ENCODE measurements at regions not wholly inside any gene's neighbourhood (a gene's known extent, or its start where the extent isn't known, plus 50 kb on each side); places are given as distances from the start of the nearest gene placed in this dataset.

- H3K79me2 ChIP-seq (ENCODE audit: insufficient read depth, low read length), result no peaks in the 10 kb centered on the region
Measured at GRCh38 chr13:38173403-38173802, 176.2 kb upstream of the UFM1 start.

DNA sequence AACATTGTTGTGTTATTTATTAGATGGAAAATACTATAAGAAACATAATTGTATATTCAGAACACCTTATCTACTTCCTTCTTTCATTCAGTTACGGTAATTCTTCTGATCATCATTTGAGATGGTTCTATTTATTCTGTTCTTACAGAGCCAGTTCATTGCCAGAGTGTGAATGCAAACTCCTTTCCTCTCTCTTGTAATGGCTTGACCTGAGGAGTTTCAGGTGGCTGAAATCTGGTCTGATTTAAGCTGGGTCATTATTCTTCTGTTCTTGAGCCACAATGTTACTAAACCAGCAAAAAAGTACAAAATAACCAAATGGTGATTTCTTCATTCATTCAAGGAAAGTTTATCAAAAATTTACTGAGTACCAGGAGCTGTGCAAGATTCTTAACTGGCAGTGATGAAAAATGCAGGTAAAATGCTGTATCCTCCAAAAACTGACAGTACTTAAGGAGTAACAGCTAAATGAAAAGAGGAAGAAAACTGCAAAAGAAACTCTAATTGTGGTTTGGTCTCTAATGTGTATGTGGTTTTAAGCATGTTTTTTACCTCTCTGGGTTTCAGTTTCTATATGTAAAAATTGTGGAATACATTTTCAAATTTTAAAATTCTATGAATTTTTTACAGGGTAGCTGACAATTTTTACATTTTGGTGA, 182.4 kb upstream of the UFM1 start:
- no peaks in the 10 kb centered on the region for H3K9me2 ChIP-seq (replicated peaks; ENCODE audit: low read depth, low read length)
- no peaks in the 10 kb centered on the region for H3K36me3 ChIP-seq (ENCODE audit: insufficient read depth, low read length)
- no peak overlapping the region for H3K4me3 ChIP-seq (ENCODE audit: low read length, poor library complexity, severe bottlenecking)
- H3K79me2 ChIP-seq (ENCODE audit: insufficient read depth, low read length), result no peaks in the 10 kb centered on the region
- no peaks in the 10 kb centered on the region for H3K4me1 ChIP-seq (ENCODE audit: insufficient read depth, low read length, poor library complexity, severe bottlenecking)
- no peaks in the 10 kb centered on the region for H4K20me1 ChIP-seq (ENCODE audit: insufficient read depth, low read length, poor library complexity, severe bottlenecking)
- TF ChIP-seq EZH2phosphoT487 (IDR thresholded peaks at IDR 0.05; ENCODE audit: borderline replicate concordance) (no peak), CTCF (conservative IDR thresholded peaks at IDR 0.05; ENCODE audit: low read length) (no peak)
- H3K9me3 ChIP-seq (ENCODE audit: insufficient read depth, low read depth, low read length), result no peaks in the 10 kb centered on the region
- no peaks in the 10 kb centered on the region for H3K27me3 ChIP-seq (ENCODE audit: insufficient read depth, low read length, poor library complexity, severe bottlenecking)
- no peak overlapping the region for H3K4me2 ChIP-seq (ENCODE audit: low read depth, low read length, poor library complexity, severe bottlenecking)
- no peaks in the 10 kb centered on the region for H3F3A ChIP-seq (ENCODE audit: low read depth)
- no peak overlapping the region for H2AFZ ChIP-seq (ENCODE audit: low read length)
- no peak overlapping the region for H3K9ac ChIP-seq (ENCODE audit: low read depth, low read length, poor library complexity, severe bottlenecking)

More at GRCh38 chr13:38173403-38173802, 176.2 kb upstream of the UFM1 start:
- no peaks in the 10 kb centered on the region for H4K20me1 ChIP-seq (ENCODE audit: insufficient read depth, low read length, poor library complexity, severe bottlenecking)
- H3K9ac ChIP-seq (ENCODE audit: low read depth, low read length, poor library complexity, severe bottlenecking), result no peak overlapping the region
- no peaks in the 10 kb centered on the region for H3K9me2 ChIP-seq (replicated peaks; ENCODE audit: low read depth, low read length)
- H3K9me3 ChIP-seq (ENCODE audit: insufficient read depth, low read depth, low read length), result no peaks in the 10 kb centered on the region
- no peak overlapping the region for H2AFZ ChIP-seq (ENCODE audit: low read length)
- TF ChIP-seq CTCF (conservative IDR thresholded peaks at IDR 0.05; ENCODE audit: low read length), result no peak
- TF ChIP-seq EZH2phosphoT487 (IDR thresholded peaks at IDR 0.05; ENCODE audit: borderline replicate concordance), result no peak
- H3F3A ChIP-seq (ENCODE audit: low read depth), result no peaks in the 10 kb centered on the region
- no peak overlapping the region for H3K4me2 ChIP-seq (ENCODE audit: low read depth, low read length, poor library complexity, severe bottlenecking)
- no peaks in the 10 kb centered on the region for H3K36me3 ChIP-seq (ENCODE audit: insufficient read depth, low read length)
- H3K4me3 ChIP-seq (ENCODE audit: low read length, poor library complexity, severe bottlenecking), result no peak overlapping the region
- no peaks in the 10 kb centered on the region for H3K4me1 ChIP-seq (ENCODE audit: insufficient read depth, low read length, poor library complexity, severe bottlenecking)
- no peaks in the 10 kb centered on the region for H3K27me3 ChIP-seq (ENCODE audit: insufficient read depth, low read length, poor library complexity, severe bottlenecking)

DNA sequence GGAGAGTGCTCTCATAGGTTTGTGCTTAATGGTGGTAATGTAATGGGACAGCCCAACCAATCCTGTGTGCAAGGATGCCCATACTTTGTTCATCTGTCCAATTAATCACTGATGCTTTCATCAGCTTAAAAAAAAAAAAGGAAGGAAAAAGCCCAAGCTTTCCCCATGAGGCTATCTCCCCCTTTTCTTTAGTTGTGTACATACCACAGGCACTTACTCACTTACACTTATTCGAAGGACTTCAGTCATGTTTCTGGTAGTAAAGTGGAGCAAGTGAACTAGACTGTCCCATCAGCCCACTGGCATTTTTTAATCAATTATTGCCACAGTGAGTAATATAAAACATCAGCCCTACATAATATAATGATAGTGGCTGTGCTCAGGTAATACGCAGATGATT, 183.5 kb upstream of the UFM1 start:
- Histone ChIP-seq H3K9me2 (replicated peaks; ENCODE audit: low read depth, low read length) (no peaks in the 10 kb centered on the region), H2AFZ (ENCODE audit: low read length) (no peak overlapping the region)

More for the DNA sequence above, 183.5 kb upstream of the UFM1 start:
- Histone ChIP-seq H3K27me3 (ENCODE audit: insufficient read depth, low read length, poor library complexity, severe bottlenecking) (no peaks in the 10 kb centered on the region), H3F3A (ENCODE audit: low read depth) (no peaks in the 10 kb centered on the region), H3K4me3 (ENCODE audit: low read length, poor library complexity, severe bottlenecking) (no peak overlapping the region), H3K79me2 (ENCODE audit: insufficient read depth, low read length) (no peaks in the 10 kb centered on the region), H3K9me3 (ENCODE audit: insufficient read depth, low read depth, low read length) (no peaks in the 10 kb centered on the region), H4K20me1 (ENCODE audit: insufficient read depth, low read length, poor library complexity, severe bottlenecking) (no peaks in the 10 kb centered on the region), H3K4me1 (ENCODE audit: insufficient read depth, low read length, poor library complexity, severe bottlenecking) (no peaks in the 10 kb centered on the region), H3K36me3 (ENCODE audit: insufficient read depth, low read length) (no peaks in the 10 kb centered on the region), H3K4me2 (ENCODE audit: low read depth, low read length, poor library complexity, severe bottlenecking) (no peak overlapping the region), H3K9ac (ENCODE audit: low read depth, low read length, poor library complexity, severe bottlenecking) (no peak overlapping the region)
- no peak for TF ChIP-seq CTCF (conservative IDR thresholded peaks at IDR 0.05; ENCODE audit: low read length)
- no peak for TF ChIP-seq EZH2phosphoT487 (IDR thresholded peaks at IDR 0.05; ENCODE audit: borderline replicate concordance)

All from Loucy (cell line).